GM18498 (cell line): ENCODE measurements at regions not wholly inside any gene's neighbourhood (a gene's known extent, or its start where the extent isn't known, plus 50 kb on each side); places are given as distances from the start of the nearest gene placed in this dataset.
A peak's percentile ranks its signal among the peaks of the same experiment; 100 is the strongest.

ENCODE experiments used
- ATAC-seq: cut with Tn5 transposase; IDR thresholded peaks from one replicate; pipeline ENCODE4 v1.9.1; 2021; ENCODE audit warnings: mild to moderate bottlenecking, moderate library complexity; ENCODE audit not compliant: unreplicated experiment

DNA sequence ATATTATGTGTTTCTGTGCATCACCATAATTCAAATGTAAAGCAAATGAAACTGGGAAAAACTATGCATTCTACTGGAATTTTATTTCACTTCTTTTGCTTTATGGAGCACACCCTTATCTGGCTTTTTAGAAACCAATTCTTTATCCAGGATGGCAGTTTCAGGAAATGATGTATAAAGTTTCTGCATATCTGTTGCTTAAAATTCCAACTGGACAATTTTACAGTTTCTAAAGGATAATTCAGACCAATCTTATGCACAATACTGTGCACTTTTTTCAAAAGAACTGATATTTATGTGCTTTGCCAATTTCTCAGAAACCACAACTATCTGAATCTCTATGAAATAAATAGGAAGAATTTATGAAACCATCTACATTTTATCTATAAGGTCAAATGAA is 246.5 kb upstream of the MIR17HG start:
- ATAC-seq, result no peak

DNA sequence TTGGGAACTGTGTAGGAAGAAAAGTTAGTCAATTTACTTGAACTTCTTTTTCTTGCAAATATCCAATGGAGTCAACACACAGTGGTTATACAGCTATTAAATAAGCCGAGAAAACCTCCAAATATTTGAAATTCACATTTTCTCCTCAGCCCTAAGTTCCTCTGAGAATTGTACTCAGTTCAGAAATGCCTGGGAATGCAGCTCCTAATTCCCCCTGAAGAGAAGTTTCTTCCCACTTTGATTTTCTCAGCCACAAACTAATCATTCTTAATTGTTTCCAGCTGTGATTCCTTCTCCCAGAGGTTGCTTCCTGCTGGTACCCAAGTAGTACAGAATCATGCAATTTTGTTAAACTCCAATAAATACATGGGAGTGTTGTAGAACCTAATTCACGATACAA is 246.1 kb upstream of the MIR17HG start:
- ATAC-seq, result no peak

DNA sequence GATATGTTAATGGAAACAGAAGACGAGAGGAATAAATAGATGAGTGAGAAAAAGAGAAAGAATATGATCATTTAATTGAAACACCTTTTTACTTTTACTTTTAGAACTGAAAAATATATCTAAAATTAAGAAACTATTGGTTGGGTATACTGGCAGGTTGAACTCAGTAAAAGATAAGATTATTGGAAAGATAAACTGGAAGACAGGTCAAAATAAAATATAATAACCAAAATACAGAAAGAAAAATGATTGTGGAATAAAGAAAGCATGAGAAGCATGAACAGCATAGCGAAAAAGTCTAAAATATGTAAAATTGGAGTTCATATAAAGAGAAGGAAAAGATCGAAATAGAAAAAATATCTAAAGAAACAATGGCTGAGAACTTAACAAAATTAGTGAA is 242.2 kb upstream of the MIR17HG start:
- ATAC-seq, result no peak

DNA sequence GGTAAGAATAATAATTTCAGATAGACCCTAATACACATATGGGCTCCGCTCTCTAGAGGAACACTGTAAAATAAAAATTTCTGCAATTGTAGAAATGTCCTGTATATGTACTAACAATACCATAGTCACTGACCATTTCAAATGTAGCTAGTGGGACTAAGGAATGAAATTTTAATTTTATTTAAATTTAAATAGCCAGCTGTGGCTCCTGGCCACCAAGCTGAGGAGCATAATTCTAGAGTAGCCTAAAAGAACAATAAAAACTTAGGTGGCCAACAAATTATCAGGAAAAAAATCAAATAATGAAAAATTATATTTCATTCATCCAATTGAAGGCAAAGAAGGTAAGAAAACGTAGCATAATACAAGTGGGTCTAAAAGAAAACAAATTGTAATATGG is 240.9 kb upstream of the MIR17HG start:
- ATAC-seq, result no peak

DNA sequence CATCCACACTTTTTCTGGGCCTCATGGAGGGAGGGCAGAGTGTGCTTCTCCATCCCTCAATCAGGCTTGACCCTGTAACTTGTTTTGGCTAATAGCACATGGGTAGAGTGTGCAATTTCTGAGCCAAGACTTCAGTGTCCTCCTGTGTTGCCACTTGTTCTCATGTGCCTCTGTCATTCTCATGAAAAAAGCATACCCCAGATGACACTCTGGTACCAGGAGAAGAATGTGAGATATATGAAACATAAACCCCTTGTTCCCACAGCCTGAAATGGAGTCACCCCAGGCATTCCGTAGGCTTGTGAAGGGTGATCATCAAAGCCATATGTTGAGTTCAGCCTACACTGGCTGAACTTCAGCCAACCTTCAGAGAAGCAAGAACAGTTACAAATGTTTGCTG is 239.2 kb upstream of the MIR17HG start:
- ATAC-seq, result no peak

DNA sequence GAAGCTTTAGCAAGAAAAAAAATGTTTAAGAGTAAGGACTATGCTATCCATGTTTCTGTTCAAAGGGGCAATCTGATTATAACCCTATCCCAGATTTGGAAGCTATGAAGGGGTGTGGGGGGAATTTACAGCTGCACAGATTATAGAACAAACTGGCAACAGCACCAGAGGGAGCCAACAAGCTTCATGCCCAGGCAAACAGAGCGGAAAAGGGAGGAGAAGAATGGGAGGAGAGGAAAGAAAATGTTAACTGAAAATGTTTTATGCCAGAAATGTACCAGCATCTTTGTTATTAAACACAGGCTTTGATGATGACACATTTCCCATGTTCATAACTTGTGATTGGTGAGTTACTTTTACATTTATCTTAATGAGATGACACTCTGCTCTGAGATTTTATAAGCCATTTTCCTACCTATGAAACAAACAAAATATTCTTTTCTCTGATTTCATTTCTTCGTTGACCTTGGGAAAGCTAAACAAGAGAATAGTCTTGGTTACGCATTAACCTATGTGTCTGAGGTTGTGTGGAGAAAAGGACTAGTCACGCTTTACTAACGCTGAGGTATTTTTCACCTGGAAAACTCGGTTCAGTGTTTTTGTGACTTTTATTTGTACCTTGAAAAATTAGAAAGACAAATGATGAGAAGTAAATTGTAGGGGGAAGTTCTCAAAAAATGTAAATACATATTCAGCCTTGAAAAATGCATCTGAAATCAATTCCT is 235.8 kb upstream of the MIR17HG start:
- no peak for ATAC-seq

DNA sequence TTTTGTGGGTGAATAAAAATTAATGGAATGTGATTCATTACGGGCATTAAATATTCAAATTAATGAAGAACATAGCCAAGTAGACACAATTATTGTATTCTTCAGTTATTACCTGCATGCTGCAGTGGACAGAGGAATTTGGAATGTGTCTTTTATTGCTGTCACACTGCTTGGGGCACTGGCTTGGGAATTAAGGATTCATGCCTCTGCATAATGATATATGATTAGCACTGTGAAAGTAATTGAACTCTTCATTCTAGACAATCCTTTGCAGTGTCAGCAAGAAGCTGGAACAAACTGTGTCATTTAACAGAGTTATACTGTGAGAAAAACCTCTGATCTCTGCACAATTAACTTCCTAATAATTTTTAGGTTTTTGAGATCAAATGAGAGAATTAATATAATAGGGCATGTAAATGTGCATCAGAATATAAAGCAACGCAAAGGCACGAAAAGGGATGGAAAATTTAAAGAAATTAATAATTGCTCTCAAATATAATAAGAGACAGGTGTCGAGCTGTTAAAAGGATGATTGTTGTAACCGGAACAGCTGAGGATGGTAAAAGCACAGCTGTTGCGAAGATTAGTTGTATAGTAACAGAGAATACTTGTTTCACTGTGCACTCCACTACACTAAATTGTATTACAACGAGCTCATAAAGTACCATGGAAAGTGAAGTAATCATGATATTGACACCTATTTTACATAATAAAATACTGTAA is 235.1 kb upstream of the MIR17HG start:
- no peak for ATAC-seq

DNA sequence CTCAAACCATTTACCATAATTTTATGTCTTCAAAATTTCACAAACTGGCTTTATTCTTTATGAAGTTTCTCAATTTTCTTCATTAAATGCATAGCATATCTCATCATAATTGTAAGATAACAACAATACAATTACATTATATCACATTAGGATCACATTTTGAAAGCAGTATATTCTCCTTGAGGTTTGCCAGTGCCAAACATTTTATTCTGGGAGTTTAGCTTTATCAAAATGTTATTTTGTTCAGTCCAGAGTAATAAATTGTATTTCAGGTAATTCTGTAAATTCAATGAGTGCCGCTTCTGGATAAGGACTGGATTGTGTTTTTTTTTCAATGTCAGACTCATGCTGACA is 234.6 kb upstream of the MIR17HG start:
- ATAC-seq, result no peak

DNA sequence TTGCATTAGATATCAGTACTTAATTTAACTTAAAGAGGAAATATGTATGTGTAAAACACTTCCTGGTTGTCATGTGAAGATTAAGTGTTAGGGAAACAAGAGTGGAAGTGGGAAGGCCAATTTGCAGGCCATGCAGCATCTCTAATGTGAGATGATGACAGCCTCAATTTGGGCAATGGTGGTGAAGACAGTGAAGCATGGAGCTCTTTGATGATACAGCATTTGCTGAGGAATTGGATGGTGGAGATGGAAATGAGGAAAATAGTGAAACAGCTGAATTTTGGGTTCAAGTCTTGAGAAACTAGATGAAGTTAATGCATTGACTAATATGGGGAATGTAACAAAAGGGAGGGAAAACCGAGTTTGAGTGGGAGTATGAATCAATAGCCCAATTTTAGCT is 231.7 kb upstream of the MIR17HG start:
- ATAC-seq, result no peak

DNA sequence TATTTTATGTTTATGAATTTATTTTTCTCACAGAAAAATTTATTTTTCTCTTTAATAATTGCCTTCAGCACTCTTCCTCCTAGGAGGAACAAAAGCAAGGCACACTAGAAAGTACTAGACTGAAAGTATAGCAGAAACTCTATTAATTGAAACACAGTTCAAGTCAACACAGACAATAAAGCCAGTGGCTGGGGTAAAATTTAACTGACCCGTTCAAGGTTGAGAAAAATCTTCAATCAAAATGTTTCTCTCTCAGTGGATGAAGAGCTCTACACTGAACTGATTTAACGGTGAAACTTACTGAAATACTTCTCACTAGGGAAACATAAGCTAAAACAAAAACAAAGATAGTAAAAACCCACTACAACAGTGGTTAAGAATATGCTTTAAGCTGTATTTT is 230.1 kb upstream of the MIR17HG start:
- no peak for ATAC-seq

DNA sequence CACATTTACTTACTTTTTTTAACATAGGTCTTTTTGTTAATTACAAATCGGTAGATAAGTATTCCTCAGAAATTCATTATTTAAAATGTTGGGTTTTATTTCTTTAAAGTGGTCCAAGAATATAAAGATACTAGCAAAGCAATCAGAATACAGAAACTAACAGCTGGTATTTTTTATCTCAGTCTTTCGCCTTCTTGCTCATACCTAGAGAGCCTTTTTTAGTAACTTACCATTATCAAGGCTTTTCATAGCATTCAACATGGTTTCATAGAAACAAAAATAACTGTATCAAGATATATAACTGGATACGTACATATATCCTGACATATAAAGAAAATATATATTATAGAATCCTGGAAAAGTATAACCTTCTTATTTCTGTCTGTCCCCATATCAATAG is 227.8 kb upstream of the MIR17HG start:
- no peak for ATAC-seq

DNA sequence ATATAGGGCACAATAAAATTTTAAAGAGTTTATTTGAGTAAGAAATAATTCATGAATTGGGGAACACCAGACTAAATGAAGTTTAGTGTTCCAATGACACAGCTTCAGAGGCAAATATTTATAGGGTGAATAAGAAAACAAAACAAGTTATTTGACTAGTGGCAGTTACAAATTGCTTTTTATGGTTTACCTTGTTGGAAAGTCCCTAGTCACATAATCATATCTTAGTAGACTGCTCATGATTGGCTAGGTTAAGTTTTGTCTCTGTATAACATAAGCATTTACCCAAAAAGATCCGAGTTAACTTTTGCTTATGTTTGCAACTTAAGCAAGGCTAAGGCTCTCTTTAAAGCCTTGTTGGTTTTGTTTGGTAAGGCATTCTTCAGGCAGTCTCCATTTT is 224.7 kb upstream of the MIR17HG start:
- no peak for ATAC-seq

DNA sequence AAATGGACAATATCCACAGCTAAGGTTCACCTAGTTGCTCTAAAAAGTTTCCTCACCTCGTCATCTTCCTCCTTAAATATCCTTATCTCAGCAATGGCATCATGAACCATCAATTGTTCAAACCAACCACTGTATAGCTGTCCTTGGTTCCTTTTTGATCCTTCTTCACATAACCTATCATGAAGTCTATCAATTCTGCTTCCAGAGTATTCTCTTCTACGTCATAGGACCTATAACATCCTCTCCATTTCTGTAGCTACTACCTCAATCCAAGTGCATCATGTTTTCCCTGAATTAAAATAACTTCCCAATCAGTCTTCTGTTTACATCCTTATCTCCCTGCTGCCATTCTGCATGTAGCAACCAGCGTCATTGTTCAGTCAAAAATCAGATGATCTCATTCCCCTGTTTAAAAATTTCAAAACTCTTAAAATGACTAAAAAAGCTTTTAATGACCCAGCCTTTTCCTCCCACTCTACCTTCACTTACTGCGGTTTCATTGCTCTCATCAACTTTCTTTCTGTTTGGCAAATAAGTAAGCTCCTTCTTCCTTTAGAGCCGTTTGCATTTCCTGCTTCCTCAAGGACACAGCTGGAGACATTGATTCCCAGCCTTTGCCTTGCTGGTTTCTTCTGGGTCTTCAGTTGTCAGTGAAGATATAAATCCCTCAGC is 223.9 kb upstream of the MIR17HG start:
- ATAC-seq, result no peak

DNA sequence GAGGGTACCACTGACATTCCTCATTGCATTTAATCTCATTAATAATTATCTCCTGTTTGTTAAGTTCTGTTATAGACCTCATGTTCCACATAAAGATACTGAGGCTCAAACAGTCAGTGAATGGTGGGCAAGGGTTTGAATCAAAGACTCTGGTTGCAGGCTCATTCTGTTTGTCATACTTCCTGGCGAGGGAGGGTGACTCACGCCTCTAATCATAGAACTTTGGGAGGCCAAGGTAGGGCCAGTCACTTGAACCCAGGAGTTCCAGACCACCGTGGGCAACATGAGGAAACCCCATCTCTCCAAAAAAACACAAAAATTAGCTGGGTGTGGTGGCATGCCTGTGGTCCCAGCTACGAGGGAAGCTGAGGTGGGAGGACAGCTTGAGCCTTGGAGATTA is 220.7 kb upstream of the MIR17HG start:
- no peak for ATAC-seq

DNA sequence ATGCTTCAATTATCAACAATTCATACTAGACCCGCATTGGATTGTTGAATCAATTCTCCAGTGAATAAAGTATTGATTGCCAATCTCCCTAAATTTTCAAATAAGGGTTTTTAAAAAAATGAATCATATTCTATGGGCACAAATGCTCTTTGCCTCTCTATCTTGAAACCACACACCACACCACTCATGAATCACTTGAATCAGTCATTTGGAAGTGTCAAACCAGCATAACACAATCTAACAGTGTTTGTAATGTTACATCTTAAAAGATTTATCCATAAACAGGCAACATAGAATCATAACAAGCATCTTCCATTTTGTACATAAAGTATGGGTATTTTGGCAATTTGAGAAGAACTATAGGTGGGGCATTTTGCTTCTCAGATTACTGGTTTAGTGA is 219.5 kb upstream of the MIR17HG start:
- no peak for ATAC-seq

DNA sequence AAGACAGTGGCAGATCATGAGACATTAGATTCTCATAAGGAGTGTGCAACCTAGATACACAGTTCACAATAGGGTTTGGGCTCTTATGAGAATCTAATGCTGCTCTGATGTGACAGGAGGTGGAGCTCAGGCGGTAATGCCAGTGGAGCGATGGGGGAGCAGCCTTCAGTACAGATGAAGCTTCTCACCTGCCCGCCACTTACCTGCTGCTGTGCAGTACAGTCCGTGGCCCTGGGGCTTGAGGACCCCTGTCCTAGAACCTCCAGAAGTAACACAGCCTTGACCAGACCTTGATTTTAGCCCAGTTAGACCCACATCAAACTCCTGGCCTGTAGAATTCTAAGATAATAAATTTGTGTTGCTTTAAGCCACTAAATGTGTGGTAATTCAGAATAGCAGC is 215.1 kb upstream of the MIR17HG start:
- ATAC-seq, result no peak

DNA sequence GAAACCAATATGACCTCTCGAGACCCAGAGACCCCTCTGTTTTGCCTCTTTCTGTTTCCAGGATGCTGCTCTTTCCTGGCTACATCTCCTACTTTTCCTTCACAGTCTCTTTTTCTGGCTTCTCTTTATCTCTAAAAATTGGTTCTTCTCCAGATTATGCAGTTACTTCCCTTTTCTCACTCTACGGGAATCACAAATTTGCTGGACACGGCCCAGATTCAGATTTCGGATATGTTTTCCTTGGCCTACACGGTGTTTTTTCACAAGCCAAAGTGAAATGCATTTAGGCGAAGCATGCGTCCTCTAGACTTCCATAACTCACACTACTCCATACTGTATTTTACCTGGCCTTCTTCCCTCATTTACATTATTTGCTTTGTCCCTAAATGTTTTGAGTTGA is 214.7 kb upstream of the MIR17HG start:
- no peak for ATAC-seq

DNA sequence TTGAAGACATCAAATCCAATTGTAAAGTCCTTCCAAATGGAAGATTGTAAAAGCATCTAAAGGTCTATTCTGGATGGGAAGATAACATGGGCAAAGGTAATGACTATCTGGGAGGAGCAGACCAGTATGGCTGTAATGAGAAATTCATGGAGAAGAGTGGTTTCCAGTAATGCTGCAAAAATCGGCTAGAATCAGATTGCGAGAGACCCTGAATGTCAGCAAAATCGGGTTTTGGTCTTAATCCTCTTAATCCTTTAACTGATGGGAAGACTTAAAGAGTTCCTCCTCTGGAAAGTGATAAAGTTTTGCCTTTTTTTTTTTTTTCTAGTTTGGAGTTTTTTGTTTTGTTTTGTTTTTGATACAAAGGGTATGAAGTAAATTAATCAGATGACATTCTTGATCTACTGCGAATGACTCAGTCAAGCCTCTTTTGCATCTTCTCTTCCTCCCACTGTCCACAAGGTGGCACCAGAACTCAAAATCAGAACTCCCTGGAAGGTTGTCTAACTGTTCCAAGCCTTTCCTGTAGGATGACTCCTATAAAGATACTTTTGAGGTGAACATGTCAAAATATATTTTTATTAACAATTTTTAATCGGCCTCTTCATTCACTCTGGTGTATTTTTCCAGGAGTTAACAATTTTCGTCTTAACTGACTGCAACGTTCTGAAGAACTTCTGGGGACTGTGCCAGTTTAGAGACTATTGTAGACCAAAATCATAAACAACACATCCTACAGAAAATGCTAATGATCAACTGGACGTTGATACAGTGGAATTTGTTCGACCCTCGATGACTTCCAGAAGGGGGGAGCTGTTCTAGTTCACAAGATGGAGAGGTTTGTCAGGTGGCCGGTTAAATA is 213.3 kb upstream of the MIR17HG start:
- ATAC-seq, result peak; percentile 88

DNA sequence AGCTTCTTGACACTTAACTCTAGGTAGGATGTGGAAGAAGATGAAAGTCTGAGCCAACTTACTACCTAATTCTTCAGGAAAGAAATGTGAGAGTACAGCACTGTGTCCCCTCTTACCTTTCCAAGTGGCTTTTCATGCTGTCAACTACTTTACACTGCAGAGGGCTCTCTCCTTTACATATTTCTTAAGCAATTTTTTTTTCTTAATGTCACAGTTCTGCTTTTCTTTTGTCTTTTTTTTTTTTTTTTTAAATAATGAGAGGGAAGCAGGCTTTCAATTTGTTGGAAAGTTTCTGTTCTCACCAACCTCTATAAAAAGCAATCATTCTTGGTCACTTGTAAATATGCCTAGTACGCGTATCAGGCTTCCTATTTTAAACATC is 212.7 kb upstream of the MIR17HG start:
- no peak for ATAC-seq

DNA sequence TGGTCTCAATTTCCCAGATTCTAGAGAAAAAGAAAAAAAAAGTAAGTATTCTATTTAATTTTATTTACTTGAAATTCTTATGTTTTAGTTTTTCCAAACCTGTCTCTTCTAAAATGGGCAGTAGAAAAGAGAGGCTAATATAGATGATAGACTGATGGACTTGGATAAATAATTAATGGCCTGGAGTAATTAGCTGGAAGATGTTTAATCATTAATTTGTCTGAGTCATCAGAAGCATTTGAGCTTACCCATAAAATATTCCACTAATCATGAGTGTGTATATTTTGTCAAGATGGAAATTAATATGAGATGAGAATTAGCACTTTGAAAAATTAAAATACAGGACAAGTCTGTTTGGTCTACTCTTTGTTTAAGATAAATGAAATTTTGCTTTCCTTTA is 212.1 kb upstream of the MIR17HG start:
- ATAC-seq, result no peak

DNA sequence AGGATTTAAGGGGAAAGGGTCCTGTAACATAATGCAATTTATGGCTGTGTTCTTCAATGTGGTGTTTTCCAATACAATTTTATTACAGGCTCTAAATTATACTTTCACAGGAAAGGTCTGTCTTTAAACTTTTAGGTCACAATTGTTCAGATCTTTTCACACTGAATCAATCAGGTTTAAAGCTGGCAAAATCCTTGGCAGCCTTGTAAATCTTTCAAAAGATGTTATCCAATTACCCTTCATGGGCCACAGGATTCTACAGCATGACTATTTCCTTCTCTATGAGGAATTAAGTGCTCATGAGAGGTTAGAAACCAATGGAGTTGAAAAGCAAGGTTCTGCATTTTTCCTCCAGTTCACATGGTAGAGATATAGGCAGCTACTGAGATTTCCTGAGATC is 211.5 kb upstream of the MIR17HG start:
- no peak for ATAC-seq
